Stomach (tissue), 8 donors: ENCODE measurements at regions not wholly inside any gene's neighbourhood (a gene's known extent, or its start where the extent isn't known, plus 50 kb on each side); places are given as distances from the start of the nearest gene placed in this dataset.
A peak's percentile ranks its signal among the peaks of the same experiment; 100 is the strongest.

Source experiments
- DNase-seq, 2 donors: peaks; one replicate each; pipeline versions ENCODE4 v3.0.0 to v3.0.0-alpha.2; 2013 to 2019
- H3K27ac ChIP-seq, 5 donors: fragments of 200-600 bp in 4 of 5; sonication (generic) in 4 of 5; one replicate each; pipeline ENCODE4 v1.5.1; 2013 to 2019; ENCODE audit warnings: mild to moderate bottlenecking in 1 of 5, moderate library complexity in 1 of 5
- H3K27me3 ChIP-seq, 3 donors: fragments of 200-600 bp; sonication (generic); one replicate each; pipeline ENCODE4 v1.5.1; 2017 to 2019; ENCODE audit warnings: mixed run types in 1 of 3
- H3K36me3 ChIP-seq, 4 donors: fragments of 200-600 bp; sonication (generic); 1 replicate in 3 of 4; 2 replicates in 1 of 4; pipeline ENCODE4 v1.5.1; 2016 to 2019
- H3K4me1 ChIP-seq, 4 donors: fragments of 200-600 bp; sonication (generic); one replicate each; pipeline ENCODE4 v1.5.1; 2016 to 2019
- H3K4me3 ChIP-seq, 4 donors: fragments of 200-600 bp; sonication (generic) in 3 of 4; one replicate each; pipeline ENCODE4 v1.5.1; 2016 to 2019; ENCODE audit warnings: mild to moderate bottlenecking in 1 of 4
- H3K9me3 ChIP-seq, 4 donors: fragments of 200-600 bp; sonication (generic); one replicate each; pipeline ENCODE4 v1.5.1; 2016 to 2019
- EP300 ChIP-seq: sonication (generic); formaldehyde crosslinking; IDR thresholded peaks from one replicate; pipeline ENCODE4 v1.6.1; 2017; ENCODE audit warnings: antibody characterized with exemption
- POLR2A ChIP-seq, 4 donors: fragments of 450-650 bp; IDR thresholded peaks; one replicate each; pipeline ENCODE4 v1.6.1; 2016; ENCODE audit warnings: antibody characterized with exemption in 4 of 4, control low read depth in 2 of 4, mild to moderate bottlenecking in 1 of 4, moderate library complexity in 1 of 4
- POLR2AphosphoS5 ChIP-seq, 3 donors: sonication (generic); formaldehyde crosslinking; IDR thresholded peaks; one replicate each; pipeline ENCODE4 v1.6.1; 2016; ENCODE audit warnings: antibody characterized with exemption in 3 of 3
- WGBS, 5 donors: extraction: QIAGEN DNeasy Blood & Tissue Kit in 3 of 5; methylation state at CpG; one replicate each; pipeline versions ENCODE4 v1.1.5 to v1.1.7; 2013 to 2018; 5-methylcytosine and 5-hydroxymethylcytosine counted together
- intact Hi-C: fragments of 100-400 bp; cut with DNase I; formaldehyde crosslinking; loops from one replicate; pipeline ENCODE4 v1.15.1; 2023; ENCODE audit warnings: low total_unique reads
- TF ChIP-seq, protein P1 (sequence below), 7 experiments: fragments of 450-650 bp in 4 of 7; fragments of 200-600 bp in 3 of 7; sonication (generic) in 3 of 7; IDR thresholded peaks; one replicate each; pipeline ENCODE4 v1.5.1; 2016 to 2019; ENCODE audit warnings: antibody characterized with exemption in 7 of 7, control low read depth in 2 of 7, mild to moderate bottlenecking in 1 of 7
- donor health status: healthy with polysubstance abuse.
- donor health status: Bipolar disorder and iron deficiency.
- donor health status: healthy.

DNA sequence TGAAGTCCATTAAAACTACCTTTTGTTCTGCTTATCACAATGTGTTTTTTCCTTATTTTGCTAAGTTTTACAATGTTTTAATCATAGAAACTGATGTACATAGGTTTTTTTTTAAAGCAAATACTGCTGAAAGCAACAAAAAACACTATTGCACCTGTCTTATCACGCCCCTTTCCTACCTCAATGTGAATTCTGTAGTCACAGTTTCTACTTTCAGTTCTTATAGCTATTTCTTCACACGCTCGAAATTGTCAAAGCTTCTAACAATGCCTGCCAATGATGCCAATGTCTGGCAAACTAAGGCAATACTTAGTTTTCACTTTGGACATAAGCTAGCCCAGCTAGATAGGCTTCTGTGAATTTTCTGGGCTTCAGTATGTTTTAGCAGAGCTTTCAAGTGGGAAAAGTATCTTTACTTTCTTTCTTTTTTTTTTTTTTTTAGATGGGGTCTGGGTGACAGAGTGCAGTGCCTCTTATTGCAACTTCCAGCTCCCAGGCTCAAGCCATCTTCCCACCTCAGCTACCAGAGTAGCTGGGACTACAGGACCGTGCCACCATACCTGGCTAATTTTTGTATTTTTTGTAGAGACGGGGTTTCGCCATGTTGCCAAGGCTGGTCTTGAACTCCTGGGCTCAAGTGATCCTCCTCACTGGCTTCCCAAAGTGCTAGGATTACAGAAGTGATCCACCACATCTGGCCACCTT, 85.5 kb upstream of the HTR1B start:
- no peaks in the 10 kb centered on the region for H3K36me3 ChIP-seq
- H3K9me3 ChIP-seq = no peaks in the 10 kb centered on the region
- H3K4me1 ChIP-seq = no peaks in the 10 kb centered on the region
- no peak overlapping the region for H3K27ac ChIP-seq
- no peak overlapping the region for H3K4me3 ChIP-seq
- intact Hi-C loops = no loop called here
- no peak for DNase-seq
- WGBS, 5 donors = 78 to 89% (median 85%) methylated on average over 6 of the region's 6 CpGs
- TF ChIP-seq, protein P1, sequence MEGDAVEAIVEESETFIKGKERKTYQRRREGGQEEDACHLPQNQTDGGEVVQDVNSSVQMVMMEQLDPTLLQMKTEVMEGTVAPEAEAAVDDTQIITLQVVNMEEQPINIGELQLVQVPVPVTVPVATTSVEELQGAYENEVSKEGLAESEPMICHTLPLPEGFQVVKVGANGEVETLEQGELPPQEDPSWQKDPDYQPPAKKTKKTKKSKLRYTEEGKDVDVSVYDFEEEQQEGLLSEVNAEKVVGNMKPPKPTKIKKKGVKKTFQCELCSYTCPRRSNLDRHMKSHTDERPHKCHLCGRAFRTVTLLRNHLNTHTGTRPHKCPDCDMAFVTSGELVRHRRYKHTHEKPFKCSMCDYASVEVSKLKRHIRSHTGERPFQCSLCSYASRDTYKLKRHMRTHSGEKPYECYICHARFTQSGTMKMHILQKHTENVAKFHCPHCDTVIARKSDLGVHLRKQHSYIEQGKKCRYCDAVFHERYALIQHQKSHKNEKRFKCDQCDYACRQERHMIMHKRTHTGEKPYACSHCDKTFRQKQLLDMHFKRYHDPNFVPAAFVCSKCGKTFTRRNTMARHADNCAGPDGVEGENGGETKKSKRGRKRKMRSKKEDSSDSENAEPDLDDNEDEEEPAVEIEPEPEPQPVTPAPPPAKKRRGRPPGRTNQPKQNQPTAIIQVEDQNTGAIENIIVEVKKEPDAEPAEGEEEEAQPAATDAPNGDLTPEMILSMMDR (IDR thresholded peaks at IDR 0.05) = no peak
- TF ChIP-seq EP300 = no peak
- no peak for TF ChIP-seq POLR2A (IDR thresholded peaks at IDR 0.05)
- TF ChIP-seq POLR2AphosphoS5 (IDR thresholded peaks at IDR 0.05) = no peak
- no peaks in the 10 kb centered on the region for H3K27me3 ChIP-seq

DNA sequence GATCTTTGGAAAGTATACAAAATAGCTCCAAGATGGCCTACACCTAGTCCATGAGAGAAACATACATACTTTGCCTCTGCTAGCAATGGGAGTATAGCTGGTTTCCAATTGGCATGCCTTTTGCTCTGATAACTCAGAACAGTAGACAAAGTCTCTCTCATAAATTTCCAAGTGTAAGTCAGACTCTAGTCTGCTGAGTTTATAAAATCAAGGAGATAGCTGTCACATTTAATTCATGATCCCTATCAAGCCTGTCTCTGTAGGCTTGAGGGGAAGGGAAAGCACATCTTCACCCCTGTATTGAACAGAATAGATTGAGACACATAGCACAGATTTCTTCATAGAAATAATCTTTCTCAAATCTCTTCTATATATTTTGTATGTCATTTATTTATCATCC, 87.8 kb upstream of the HTR1B start:
- TF ChIP-seq EP300 (no peak), POLR2AphosphoS5 (IDR thresholded peaks at IDR 0.05) (no peak), POLR2A (IDR thresholded peaks at IDR 0.05) (no peak)
- TF ChIP-seq, protein P1 (IDR thresholded peaks at IDR 0.05) = no peak
- intact Hi-C loops = no loop called here

DNA sequence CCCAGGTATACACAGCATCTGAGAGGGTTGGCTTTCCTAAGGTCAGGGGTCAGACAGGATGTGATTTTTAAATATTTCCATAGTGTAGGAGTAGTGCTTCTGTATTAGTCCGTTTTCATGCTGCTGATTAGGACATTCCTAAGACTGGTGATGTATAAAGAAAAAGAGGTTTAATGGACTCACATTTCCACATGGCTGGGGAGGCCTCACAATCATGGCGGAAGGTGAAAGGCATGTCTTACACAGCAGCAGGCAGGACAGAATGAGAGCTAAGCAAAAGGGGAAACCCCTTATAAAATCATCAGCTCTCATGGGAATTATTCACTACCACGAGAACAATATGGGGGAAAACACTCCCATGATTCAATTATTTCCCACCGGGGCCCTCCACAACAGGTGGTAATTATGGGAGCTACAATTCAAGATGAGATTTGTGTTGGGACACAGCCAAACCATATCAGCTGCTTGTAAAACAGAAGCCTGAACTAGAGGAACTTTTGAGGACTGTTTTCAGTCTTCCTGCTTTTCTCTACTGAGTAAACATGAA, 91.0 kb upstream of the MEI4 start:
- no peak for TF ChIP-seq POLR2AphosphoS5 (IDR thresholded peaks at IDR 0.05)
- TF ChIP-seq, protein P1 (IDR thresholded peaks at IDR 0.05) = no peak
- TF ChIP-seq EP300 = no peak
- no peak for TF ChIP-seq POLR2A (IDR thresholded peaks at IDR 0.05)
- no peak overlapping the region for H3K4me3 ChIP-seq
- no peaks in the 10 kb centered on the region for H3K36me3 ChIP-seq
- DNase-seq = peak in 1 of 2 donors; percentile 19
- no peaks in the 10 kb centered on the region for H3K4me1 ChIP-seq
- no peaks in the 10 kb centered on the region for H3K9me3 ChIP-seq
- no peaks in the 10 kb centered on the region for H3K27me3 ChIP-seq
- intact Hi-C loops = no loop called here
- 46 to 55% (median 51%) methylated on average over 4 of the region's 4 CpGs for WGBS, 5 donors
- H3K27ac ChIP-seq = no peak overlapping the region

More for the DNA sequence above, 87.8 kb upstream of the HTR1B start:
- H3K4me1 ChIP-seq = no peaks in the 10 kb centered on the region
- H3K27me3 ChIP-seq = no peaks in the 10 kb centered on the region
- no peaks in the 10 kb centered on the region for H3K9me3 ChIP-seq
- no peak overlapping the region for H3K4me3 ChIP-seq
- DNase-seq = no peak
- no peak overlapping the region for H3K27ac ChIP-seq
- H3K36me3 ChIP-seq = no peaks in the 10 kb centered on the region

DNA sequence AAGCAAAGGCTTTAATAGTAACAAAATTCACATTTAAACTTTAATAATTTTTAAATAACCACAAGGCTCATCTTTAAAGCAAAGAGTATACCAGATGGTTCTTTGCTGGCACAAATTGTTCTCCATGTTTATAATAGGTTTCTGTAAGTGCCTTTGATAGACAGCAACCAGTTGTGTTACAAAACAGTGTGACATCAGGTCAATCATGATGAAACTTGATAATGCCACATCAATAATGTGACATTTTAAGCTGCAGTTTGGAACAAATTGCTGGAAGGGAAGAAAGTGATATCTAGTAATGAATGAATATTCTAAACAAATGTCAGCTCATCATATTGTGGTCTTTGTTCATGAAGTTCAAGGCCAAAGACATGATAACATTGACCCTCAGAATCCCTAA, 87.5 kb upstream of the MEI4 start:
- intact Hi-C loops = no loop called here
- no peaks in the 10 kb centered on the region for H3K4me1 ChIP-seq
- no peaks in the 10 kb centered on the region for H3K36me3 ChIP-seq
- H3K9me3 ChIP-seq = no peaks in the 10 kb centered on the region
- H3K27ac ChIP-seq = no peak overlapping the region
- TF ChIP-seq, protein P1 (IDR thresholded peaks at IDR 0.05) = no peak
- TF ChIP-seq EP300 (no peak), POLR2A (IDR thresholded peaks at IDR 0.05) (no peak), POLR2AphosphoS5 (IDR thresholded peaks at IDR 0.05) (no peak)
- no peaks in the 10 kb centered on the region for H3K27me3 ChIP-seq
- no peak for DNase-seq
- no peak overlapping the region for H3K4me3 ChIP-seq
